ENCODE measurements at regions not wholly inside any gene's neighbourhood (a gene's known extent, or its start where the extent isn't known, plus 50 kb on each side); places are given as distances from the start of the nearest gene placed in this dataset.

DNA sequence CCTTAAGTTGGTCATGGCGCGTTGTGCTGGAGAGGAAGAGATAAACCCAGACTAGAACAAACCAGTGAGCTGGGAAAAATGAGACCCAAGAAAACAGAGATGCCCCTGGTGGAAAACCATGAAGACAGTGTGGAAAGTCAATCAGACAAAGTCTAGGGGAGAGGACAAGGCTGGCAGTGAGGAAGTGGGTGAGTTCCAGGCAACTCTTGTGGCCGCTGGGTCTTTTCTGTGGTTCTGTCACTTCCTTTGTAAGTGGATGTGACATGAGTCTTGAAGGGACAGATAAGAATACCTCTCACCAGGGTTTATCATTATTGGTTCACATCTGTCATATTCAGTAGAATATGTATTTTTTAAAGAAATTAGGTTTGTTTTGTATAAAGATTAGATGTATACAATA, 738.4 kb downstream of the DHX35 start:
- Histone ChIP-seq H3K27me3 (ENCODE audit: insufficient read depth, low read length) (no peaks in the 10 kb centered on the region), H3K9ac (ENCODE audit: low read depth, low read length) (no peak overlapping the region), H3K4me1 (ENCODE audit: insufficient read depth, low read length) (peaks cover 6% of the 10 kb centered on the region; the same call in 1 of the 2 replicates), H3K36me3 (ENCODE audit: insufficient read depth, low read length) (no peaks in the 10 kb centered on the region), H3K27ac (ENCODE audit: low read depth, low read length) (no peak overlapping the region), H3K4me3 (ENCODE audit: low read length) (no peak overlapping the region), H3K9me3 (ENCODE audit: insufficient read depth, low read depth, low read length) (no peaks in the 10 kb centered on the region)
- 91% methylated on average over 3 of the region's 3 CpGs for WGBS

GRCh38 chr20:39699166-39699725, 737.1 kb downstream of the DHX35 start:
- Histone ChIP-seq H3K4me1 (ENCODE audit: insufficient read depth, low read length) (peaks cover 6% of the 10 kb centered on the region; the same call in 1 of the 2 replicates), H3K36me3 (ENCODE audit: insufficient read depth, low read length) (no peaks in the 10 kb centered on the region), H3K4me3 (ENCODE audit: low read length) (no peak overlapping the region), H3K9me3 (ENCODE audit: insufficient read depth, low read depth, low read length) (no peaks in the 10 kb centered on the region), H3K9ac (ENCODE audit: low read depth, low read length) (no peak overlapping the region), H3K27me3 (ENCODE audit: insufficient read depth, low read length) (no peaks in the 10 kb centered on the region), H3K27ac (ENCODE audit: low read depth, low read length) (no peak overlapping the region)
- WGBS, result 95% methylated on average over 2 of the region's 2 CpGs

- Histone ChIP-seq H3K36me3 (ENCODE audit: insufficient read depth, low read length) (no peaks in the 10 kb centered on the region), H3K4me3 (ENCODE audit: low read length) (no peak overlapping the region), H3K27ac (ENCODE audit: low read depth, low read length) (no peak overlapping the region), H3K4me1 (ENCODE audit: insufficient read depth, low read length) (peaks cover 6% of the 10 kb centered on the region; the same call in 1 of the 2 replicates), H3K27me3 (ENCODE audit: insufficient read depth, low read length) (no peaks in the 10 kb centered on the region), H3K9me3 (ENCODE audit: insufficient read depth, low read depth, low read length) (no peaks in the 10 kb centered on the region), H3K9ac (ENCODE audit: low read depth, low read length) (no peak overlapping the region)
- 88% methylated on average over 1 of the region's 1 CpG for WGBS
These were observed 736.6 kb downstream of the DHX35 start for GRCh38 chr20:39698752-39699151.

- no peak overlapping the region for H3K4me3 ChIP-seq (ENCODE audit: low read length)
- 85% methylated on average over 2 of the region's 3 CpGs for WGBS
These were observed 729.2 kb downstream of the DHX35 start for GRCh38 chr20:39691151-39691862.

DNA sequence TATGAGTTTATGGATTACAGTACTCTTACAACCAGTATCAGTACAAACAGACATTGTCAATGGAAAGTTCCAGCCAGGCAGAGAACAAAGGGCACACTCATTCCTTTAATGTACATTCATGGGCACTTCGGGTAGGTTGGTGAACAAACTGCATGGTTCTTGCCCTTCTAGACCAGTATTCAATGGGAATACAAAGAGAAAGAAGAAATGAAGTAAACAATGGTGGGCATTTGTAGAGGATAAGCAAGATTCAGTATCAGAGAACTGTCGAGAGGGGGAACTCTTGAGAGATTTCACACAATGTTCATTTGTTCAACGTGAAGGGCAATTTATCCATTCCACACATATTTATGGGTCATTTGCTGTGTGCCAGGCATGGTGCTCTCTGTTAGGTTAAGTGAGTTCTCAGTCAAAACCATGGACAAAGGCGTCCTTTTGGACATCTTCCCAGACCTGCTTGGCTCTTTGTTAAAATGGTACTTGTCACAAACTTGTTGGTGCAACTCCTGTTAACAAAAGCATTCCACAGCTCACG, 714.8 kb downstream of the DHX35 start:
- no peaks in the 10 kb centered on the region for H3K9me3 ChIP-seq (ENCODE audit: insufficient read depth, low read depth, low read length)
- no peak overlapping the region for H3K27ac ChIP-seq (ENCODE audit: low read depth, low read length)
- no peaks in the 10 kb centered on the region for H3K27me3 ChIP-seq (ENCODE audit: insufficient read depth, low read length)
- WGBS, result 73% methylated on average over 4 of the region's 5 CpGs
- H3K4me1 ChIP-seq (ENCODE audit: insufficient read depth, low read length), result no peaks in the 10 kb centered on the region
- H3K9ac ChIP-seq (ENCODE audit: low read depth, low read length), result no peak overlapping the region
- no peak overlapping the region for H3K4me3 ChIP-seq (ENCODE audit: low read length)
- H3K36me3 ChIP-seq (ENCODE audit: insufficient read depth, low read length), result no peaks in the 10 kb centered on the region

More at GRCh38 chr20:39691151-39691862, 729.2 kb downstream of the DHX35 start:
- Histone ChIP-seq H3K27ac (ENCODE audit: low read depth, low read length) (no peak overlapping the region), H3K9ac (ENCODE audit: low read depth, low read length) (no peak overlapping the region), H3K27me3 (ENCODE audit: insufficient read depth, low read length) (no peaks in the 10 kb centered on the region), H3K9me3 (ENCODE audit: insufficient read depth, low read depth, low read length) (no peaks in the 10 kb centered on the region), H3K4me1 (ENCODE audit: insufficient read depth, low read length) (no peaks in the 10 kb centered on the region), H3K36me3 (ENCODE audit: insufficient read depth, low read length) (no peaks in the 10 kb centered on the region)

- no peaks in the 10 kb centered on the region for H3K27me3 ChIP-seq (ENCODE audit: insufficient read depth, low read length)
- no peaks in the 10 kb centered on the region for H3K4me1 ChIP-seq (ENCODE audit: insufficient read depth, low read length)
- no peaks in the 10 kb centered on the region for H3K9me3 ChIP-seq (ENCODE audit: insufficient read depth, low read depth, low read length)
- H3K36me3 ChIP-seq (ENCODE audit: insufficient read depth, low read length), result no peaks in the 10 kb centered on the region
- H3K27ac ChIP-seq (ENCODE audit: low read depth, low read length), result no peak overlapping the region
- WGBS, result 93% methylated on average over 6 of the region's 6 CpGs
- H3K9ac ChIP-seq (ENCODE audit: low read depth, low read length), result no peak overlapping the region
- no peak overlapping the region for H3K4me3 ChIP-seq (ENCODE audit: low read length)
These were observed 714.1 kb downstream of the DHX35 start for GRCh38 chr20:39676241-39676640.

DNA sequence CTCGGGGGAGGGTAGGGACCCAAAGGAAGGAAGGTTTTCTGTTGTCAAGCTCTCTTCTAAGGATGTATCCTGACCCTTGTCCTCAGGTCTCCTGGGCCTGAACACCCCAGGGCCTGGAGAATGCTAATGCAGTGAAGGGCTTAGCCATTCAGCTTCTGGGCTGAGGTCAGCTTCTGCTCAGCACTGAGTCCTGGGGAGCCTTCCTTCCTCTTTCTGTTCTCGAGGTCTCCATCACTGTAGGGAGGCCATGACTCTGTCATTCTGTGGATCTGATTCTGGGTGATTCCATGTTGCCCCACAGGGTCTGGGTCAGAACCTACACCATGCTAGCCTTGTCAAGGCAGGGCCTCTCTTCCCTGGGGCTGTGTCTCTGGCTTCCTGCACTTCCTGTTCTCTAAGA, 712.7 kb downstream of the DHX35 start:
- WGBS, result 75% methylated on average over 2 of the region's 2 CpGs
- H3K9me3 ChIP-seq (ENCODE audit: insufficient read depth, low read depth, low read length), result no peaks in the 10 kb centered on the region
- no peak overlapping the region for H3K4me3 ChIP-seq (ENCODE audit: low read length)
- no peaks in the 10 kb centered on the region for H3K27me3 ChIP-seq (ENCODE audit: insufficient read depth, low read length)
- H3K36me3 ChIP-seq (ENCODE audit: insufficient read depth, low read length), result no peaks in the 10 kb centered on the region
- no peak overlapping the region for H3K9ac ChIP-seq (ENCODE audit: low read depth, low read length)
- H3K4me1 ChIP-seq (ENCODE audit: insufficient read depth, low read length), result no peaks in the 10 kb centered on the region
- no peak overlapping the region for H3K27ac ChIP-seq (ENCODE audit: low read depth, low read length)

DNA sequence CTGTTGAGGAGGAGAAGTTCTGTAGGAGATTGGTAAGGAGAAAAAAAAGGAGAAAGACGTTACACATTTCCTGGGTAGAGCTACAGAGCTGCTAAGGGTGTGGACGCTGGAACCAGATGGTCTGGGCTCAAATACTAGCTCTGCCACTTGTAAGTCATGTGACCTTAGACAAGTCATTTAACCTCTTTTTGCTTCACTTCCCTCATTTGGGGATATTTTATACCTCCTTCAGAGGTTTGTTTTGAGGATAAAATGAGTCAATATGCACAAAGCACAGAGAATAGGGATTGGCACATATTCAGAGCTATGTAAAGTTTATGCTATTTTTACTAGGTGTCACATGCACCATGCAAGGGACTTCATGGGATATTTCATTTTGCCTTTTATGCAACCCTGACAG, 708.8 kb downstream of the DHX35 start:
- 91% methylated on average over 2 of the region's 2 CpGs for WGBS
- no peak overlapping the region for H3K9ac ChIP-seq (ENCODE audit: low read depth, low read length)
- H3K9me3 ChIP-seq (ENCODE audit: insufficient read depth, low read depth, low read length), result no peaks in the 10 kb centered on the region
- H3K36me3 ChIP-seq (ENCODE audit: insufficient read depth, low read length), result no peaks in the 10 kb centered on the region
- H3K4me3 ChIP-seq (ENCODE audit: low read length), result no peak overlapping the region
- no peaks in the 10 kb centered on the region for H3K27me3 ChIP-seq (ENCODE audit: insufficient read depth, low read length)
- peaks cover 3% of the 10 kb centered on the region; the same call in 1 of the 2 replicates for H3K4me1 ChIP-seq (ENCODE audit: insufficient read depth, low read length)
- no peak overlapping the region for H3K27ac ChIP-seq (ENCODE audit: low read depth, low read length)

DNA sequence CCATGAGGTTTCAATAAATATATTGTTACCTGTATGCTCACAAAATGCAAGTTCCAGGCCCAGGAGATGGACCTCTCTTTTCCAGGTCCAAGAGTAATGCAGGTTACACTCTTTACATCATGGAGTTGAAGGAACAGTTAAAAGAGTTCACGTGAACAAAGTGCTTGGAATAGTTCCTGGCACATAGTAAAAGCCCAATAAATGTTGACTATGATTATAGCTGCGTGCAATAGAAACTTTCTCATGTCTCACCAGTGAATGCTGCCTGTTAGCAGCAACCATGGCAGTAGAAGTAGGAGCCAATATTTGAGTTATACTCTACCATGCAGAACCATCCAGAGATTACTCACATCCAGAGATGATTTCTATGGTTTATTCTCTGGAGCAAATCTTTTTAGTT, 707.5 kb downstream of the DHX35 start:
- no peak overlapping the region for H3K27ac ChIP-seq (ENCODE audit: low read depth, low read length)
- 98% methylated on average over 2 of the region's 2 CpGs for WGBS
- peaks cover 3% of the 10 kb centered on the region; the same call in 1 of the 2 replicates for H3K4me1 ChIP-seq (ENCODE audit: insufficient read depth, low read length)
- no peak overlapping the region for H3K9ac ChIP-seq (ENCODE audit: low read depth, low read length)
- H3K9me3 ChIP-seq (ENCODE audit: insufficient read depth, low read depth, low read length), result no peaks in the 10 kb centered on the region
- H3K27me3 ChIP-seq (ENCODE audit: insufficient read depth, low read length), result no peaks in the 10 kb centered on the region
- H3K36me3 ChIP-seq (ENCODE audit: insufficient read depth, low read length), result no peaks in the 10 kb centered on the region
- H3K4me3 ChIP-seq (ENCODE audit: low read length), result no peak overlapping the region

DNA sequence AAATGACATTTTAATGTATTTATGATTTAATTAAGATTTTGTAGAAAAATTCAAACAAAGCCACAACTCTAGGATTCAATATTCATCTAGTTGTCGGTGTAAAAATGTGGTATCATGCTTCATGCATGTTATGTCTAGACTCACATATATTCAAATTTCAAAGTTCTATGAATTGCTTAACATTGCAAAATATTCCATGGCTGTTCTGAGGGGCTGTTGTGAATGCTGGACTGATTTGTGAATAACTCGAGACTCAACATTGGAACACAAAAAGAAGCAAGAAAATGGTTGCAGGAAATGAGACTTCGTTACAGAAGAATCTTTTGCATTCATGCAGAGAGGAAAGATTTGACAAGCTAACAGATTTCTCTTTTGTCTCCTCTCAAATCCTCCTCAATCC, 705.9 kb downstream of the DHX35 start:
- H3K9me3 ChIP-seq (ENCODE audit: insufficient read depth, low read depth, low read length), result no peaks in the 10 kb centered on the region
- H3K4me3 ChIP-seq (ENCODE audit: low read length), result no peak overlapping the region
- 92% methylated on average over 2 of the region's 3 CpGs for WGBS
- no peak overlapping the region for H3K9ac ChIP-seq (ENCODE audit: low read depth, low read length)
- H3K36me3 ChIP-seq (ENCODE audit: insufficient read depth, low read length), result no peaks in the 10 kb centered on the region
- H3K4me1 ChIP-seq (ENCODE audit: insufficient read depth, low read length), result peaks cover 3% of the 10 kb centered on the region; the same call in 1 of the 2 replicates
- H3K27me3 ChIP-seq (ENCODE audit: insufficient read depth, low read length), result no peaks in the 10 kb centered on the region
- H3K27ac ChIP-seq (ENCODE audit: low read depth, low read length), result no peak overlapping the region

DNA sequence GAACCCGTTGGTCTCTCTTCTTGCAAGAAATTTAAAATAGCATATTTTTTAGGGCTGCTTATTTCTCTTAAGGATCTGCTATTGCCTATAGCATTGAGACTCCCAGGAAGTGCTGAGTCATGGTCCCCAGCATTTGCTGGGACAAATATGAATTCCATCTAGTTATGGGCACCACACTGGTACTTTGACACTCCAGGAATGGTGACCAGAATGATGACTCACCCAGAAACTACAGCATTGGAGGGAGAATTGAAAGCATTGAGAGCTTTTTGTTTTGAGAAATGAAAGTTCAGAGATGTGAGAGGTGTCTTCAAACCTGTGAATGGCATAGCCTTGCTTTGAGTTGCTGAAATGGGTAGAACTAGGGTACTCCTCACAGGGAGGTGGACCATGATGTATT, 699.7 kb downstream of the DHX35 start:
- WGBS, result 0% methylated on average over 1 of the region's 1 CpG
- Histone ChIP-seq H3K36me3 (ENCODE audit: insufficient read depth, low read length) (no peaks in the 10 kb centered on the region), H3K4me3 (ENCODE audit: low read length) (no peak overlapping the region), H3K27me3 (ENCODE audit: insufficient read depth, low read length) (no peaks in the 10 kb centered on the region), H3K4me1 (ENCODE audit: insufficient read depth, low read length) (no peaks in the 10 kb centered on the region), H3K9me3 (ENCODE audit: insufficient read depth, low read depth, low read length) (no peaks in the 10 kb centered on the region), H3K9ac (ENCODE audit: low read depth, low read length) (no peak overlapping the region), H3K27ac (ENCODE audit: low read depth, low read length) (no peak overlapping the region)
